ENCODE measurements at regions not wholly inside any gene's neighbourhood (a gene's known extent, or its start where the extent isn't known, plus 50 kb on each side); places are given as distances from the start of the nearest gene placed in this dataset.

DNA sequence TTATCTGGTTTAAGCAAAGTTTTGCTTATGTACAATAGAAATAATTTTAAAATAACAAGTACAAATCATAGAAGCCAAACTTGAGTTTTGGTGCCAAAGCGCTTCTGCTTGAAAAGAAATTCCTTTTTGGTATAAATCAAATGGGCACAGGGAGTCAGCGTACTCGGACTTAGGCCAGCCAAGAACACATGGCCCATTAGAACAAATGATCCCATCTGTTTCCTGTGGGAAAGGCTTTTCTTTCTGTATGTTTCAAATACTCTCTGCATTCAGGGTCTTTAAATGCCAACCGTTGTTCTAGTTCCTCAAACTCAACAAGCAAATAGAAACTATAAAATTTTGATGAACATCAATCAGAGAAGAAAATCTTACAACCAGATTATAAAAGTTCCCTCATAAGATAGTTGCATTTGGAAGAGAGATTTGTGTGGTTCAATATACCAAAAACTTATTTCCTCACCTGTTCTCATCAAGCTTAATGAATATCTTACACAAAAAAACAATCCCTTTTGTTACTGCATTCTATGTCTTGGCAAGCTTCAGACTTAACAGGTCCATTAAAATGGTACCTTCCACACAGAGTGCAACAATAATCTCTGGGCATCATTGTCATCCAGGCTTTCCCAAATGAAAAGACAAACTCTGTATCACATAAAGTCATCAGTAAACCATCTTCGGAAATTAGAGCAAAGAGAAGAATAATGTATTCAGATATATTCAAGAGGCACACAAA, 739.8 kb upstream of the API5 start:
- ATAC-seq: no peak

DNA sequence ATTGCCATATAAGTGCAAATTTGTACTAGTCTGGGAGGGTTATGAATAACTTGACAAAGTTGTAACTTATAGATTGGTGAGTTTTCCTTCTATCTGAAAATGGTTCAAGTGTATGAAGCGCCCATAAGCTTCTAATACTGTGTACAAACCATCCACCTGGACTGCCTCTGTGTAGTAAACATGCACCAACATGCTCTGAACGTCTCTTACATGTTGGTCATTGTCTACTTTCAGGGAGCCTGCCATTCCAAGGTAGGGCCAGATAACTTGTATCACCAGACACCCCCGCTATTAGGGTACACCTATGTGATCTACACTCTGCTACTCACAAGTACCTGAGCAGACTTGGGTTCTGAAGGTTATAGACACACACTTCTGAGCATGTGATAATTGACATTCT, 735.5 kb upstream of the API5 start:
- Histone ChIP-seq H3K27me3 (ENCODE audit: control insufficient read depth in 1 of 2, insufficient read depth in 2 of 2, low read length in 2 of 2) (no peaks in the 10 kb centered on the region), H3K4me3 (replicated peaks in 1 of 3; ENCODE audit: insufficient read depth in 1 of 3, low read depth in 2 of 3, low read length in 3 of 3) (no peak overlapping the region), H3K36me3 (replicated peaks in 1 of 2; ENCODE audit: control insufficient read depth in 1 of 2, insufficient read depth in 2 of 2, low read length in 2 of 2) (no peaks in the 10 kb centered on the region), H3K79me2 (ENCODE audit: insufficient read depth, low read length) (no peaks in the 10 kb centered on the region), H2AFZ (ENCODE audit: low read length) (no peak overlapping the region), H3K9ac (ENCODE audit: insufficient read depth, low read depth, low read length) (no peak overlapping the region), H3K27ac (ENCODE audit: extremely low read length, insufficient read depth, low read length) (no peak overlapping the region), H3K4me2 (ENCODE audit: low read depth, low read length) (no peak overlapping the region), H4K20me1 (ENCODE audit: insufficient read depth, low read length) (no peaks in the 10 kb centered on the region), H3K9me3 (ENCODE audit: low read length) (no peaks in the 10 kb centered on the region), H3K4me1 (ENCODE audit: insufficient read depth, low read length) (no peaks in the 10 kb centered on the region)
- in situ Hi-C loops (cut with HindIII; ENCODE audit: extremely low pct_ligation_motif_present, low pct_unique_long_range_greater_than_20kb): no loop called here
- intact Hi-C loops (cut with micrococcal nuclease; ENCODE audit: unreplicated experiment): no loop called here
- CTCF ChIA-PET (ENCODE audit: low intra/inter-chr PET ratio, low total read pairs): no interaction called here
- no peak for DNase-seq (ENCODE audit: low spot score)
- BruUV-seq (replicated peaks): no TSS peak
- 0% methylated on average over 3 of the region's 3 CpGs for WGBS (ENCODE audit: low lambda C conversion rate)
- no peak for ATAC-seq
- no peak for FAIRE-seq
- TF ChIP-seq FOXA1 (IDR thresholded peaks at IDR 0.05) (no peak), FOXA1 (CRISPR knock-in tag; IDR thresholded peaks at IDR 0.05) (no peak), NFE2 (CRISPR knock-in tag; IDR thresholded peaks at IDR 0.05) (no peak), ZNF557 (CRISPR knock-in tag; IDR thresholded peaks at IDR 0.05) (no peak), ZNF674 (CRISPR knock-in tag; IDR thresholded peaks at IDR 0.05; ENCODE audit: low read depth) (no peak)
- POLR2A ChIA-PET: no interaction called here

More for the DNA sequence above, 739.8 kb upstream of the API5 start:
- no peaks in the 10 kb centered on the region for H4K20me1 ChIP-seq (ENCODE audit: insufficient read depth, low read length)
- no peak overlapping the region for H3K4me2 ChIP-seq (ENCODE audit: low read depth, low read length)
- H2AFZ ChIP-seq (ENCODE audit: low read length): no peak overlapping the region
- no peaks in the 10 kb centered on the region for H3K27me3 ChIP-seq (ENCODE audit: control insufficient read depth in 1 of 2, insufficient read depth in 2 of 2, low read length in 2 of 2)
- CTCF ChIA-PET (ENCODE audit: low intra/inter-chr PET ratio, low total read pairs): no interaction called here
- no peak overlapping the region for H3K9ac ChIP-seq (ENCODE audit: insufficient read depth, low read depth, low read length)
- intact Hi-C loops (cut with micrococcal nuclease; ENCODE audit: unreplicated experiment): no loop called here
- no peaks in the 10 kb centered on the region for H3K4me1 ChIP-seq (ENCODE audit: insufficient read depth, low read length)
- FAIRE-seq (no peak), DNase-seq (ENCODE audit: low spot score) (no peak)
- in situ Hi-C loops (cut with HindIII; ENCODE audit: extremely low pct_ligation_motif_present, low pct_unique_long_range_greater_than_20kb): no loop called here
- H3K79me2 ChIP-seq (ENCODE audit: insufficient read depth, low read length): no peaks in the 10 kb centered on the region
- H3K36me3 ChIP-seq (replicated peaks in 1 of 2; ENCODE audit: control insufficient read depth in 1 of 2, insufficient read depth in 2 of 2, low read length in 2 of 2): no peaks in the 10 kb centered on the region
- no TSS peak for BruUV-seq (replicated peaks)
- 14% methylated on average over 5 of the region's 5 CpGs for WGBS (ENCODE audit: low lambda C conversion rate)
- no peak for TF ChIP-seq NCOA2 (CRISPR knock-in tag; IDR thresholded peaks at IDR 0.05)
- TF ChIP-seq HHEX (CRISPR knock-in tag; IDR thresholded peaks at IDR 0.05): no peak
- TF ChIP-seq MIER3 (CRISPR knock-in tag; IDR thresholded peaks at IDR 0.05; ENCODE audit: borderline replicate concordance): no peak
- TF ChIP-seq ZNF567 (CRISPR knock-in tag; IDR thresholded peaks at IDR 0.05; ENCODE audit: borderline replicate concordance): no peak
- TF ChIP-seq, protein P1, sequence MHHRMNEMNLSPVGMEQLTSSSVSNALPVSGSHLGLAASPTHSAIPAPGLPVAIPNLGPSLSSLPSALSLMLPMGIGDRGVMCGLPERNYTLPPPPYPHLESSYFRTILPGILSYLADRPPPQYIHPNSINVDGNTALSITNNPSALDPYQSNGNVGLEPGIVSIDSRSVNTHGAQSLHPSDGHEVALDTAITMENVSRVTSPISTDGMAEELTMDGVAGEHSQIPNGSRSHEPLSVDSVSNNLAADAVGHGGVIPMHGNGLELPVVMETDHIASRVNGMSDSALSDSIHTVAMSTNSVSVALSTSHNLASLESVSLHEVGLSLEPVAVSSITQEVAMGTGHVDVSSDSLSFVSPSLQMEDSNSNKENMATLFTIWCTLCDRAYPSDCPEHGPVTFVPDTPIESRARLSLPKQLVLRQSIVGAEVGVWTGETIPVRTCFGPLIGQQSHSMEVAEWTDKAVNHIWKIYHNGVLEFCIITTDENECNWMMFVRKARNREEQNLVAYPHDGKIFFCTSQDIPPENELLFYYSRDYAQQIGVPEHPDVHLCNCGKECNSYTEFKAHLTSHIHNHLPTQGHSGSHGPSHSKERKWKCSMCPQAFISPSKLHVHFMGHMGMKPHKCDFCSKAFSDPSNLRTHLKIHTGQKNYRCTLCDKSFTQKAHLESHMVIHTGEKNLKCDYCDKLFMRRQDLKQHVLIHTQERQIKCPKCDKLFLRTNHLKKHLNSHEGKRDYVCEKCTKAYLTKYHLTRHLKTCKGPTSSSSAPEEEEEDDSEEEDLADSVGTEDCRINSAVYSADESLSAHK (CRISPR knock-in tag; IDR thresholded peaks at IDR 0.05; ENCODE audit: borderline replicate concordance): no peak
- TF ChIP-seq SP1 (IDR thresholded peaks at IDR 0.05): no peak
- TF ChIP-seq SP1 (CRISPR knock-in tag; IDR thresholded peaks at IDR 0.05): no peak
- H3K9me3 ChIP-seq (ENCODE audit: low read length): no peaks in the 10 kb centered on the region
- H3K4me3 ChIP-seq (replicated peaks in 1 of 3; ENCODE audit: insufficient read depth in 1 of 3, low read depth in 2 of 3, low read length in 3 of 3): no peak overlapping the region
- POLR2A ChIA-PET: no interaction called here
- no peak overlapping the region for H3K27ac ChIP-seq (ENCODE audit: extremely low read length, insufficient read depth, low read length)
